ENCODE measurements at regions not wholly inside any gene's neighbourhood (a gene's known extent, or its start where the extent isn't known, plus 50 kb on each side); places are given as distances from the start of the nearest gene placed in this dataset.

- no peak overlapping the region for H3K9ac ChIP-seq (ENCODE audit: insufficient read depth, low read length, poor library complexity, severe bottlenecking)
- no peaks in the 10 kb centered on the region for H3K4me1 ChIP-seq (ENCODE audit: control insufficient read depth in 1 of 2, insufficient read depth in 2 of 2, low read length in 2 of 2)
- no peaks in the 10 kb centered on the region for H4K20me1 ChIP-seq (ENCODE audit: insufficient read depth, low read length)
- no peaks in the 10 kb centered on the region for H3K27me3 ChIP-seq (ENCODE audit: control insufficient read depth in 2 of 2, insufficient read depth in 2 of 2, low read length in 2 of 2)
- WGBS (ENCODE audit: insufficient coverage): 93% methylated on average over 7 of the region's 7 CpGs
- no peak overlapping the region for H2AFZ ChIP-seq (ENCODE audit: insufficient read depth, low read depth, low read length, poor library complexity, severe bottlenecking)
- no peaks in the 10 kb centered on the region for H3K4me1 Mint-ChIP-seq
- H3K4me3 Mint-ChIP-seq: no peak overlapping the region
- H3K9me3 Mint-ChIP-seq: peaks cover 3 to 27% (median 9%) of the 10 kb centered on the region in 7 donors
- peaks cover 38 to 40% of the 10 kb centered on the region in 2 donors for H3K9me3 ChIP-seq (replicated peaks in 1 of 2; ENCODE audit: control insufficient read depth in 1 of 2, insufficient read depth in 1 of 2, low read length in 2 of 2)
- H3K4me2 ChIP-seq (replicated peaks; ENCODE audit: extremely low read depth, low read length, poor library complexity, severe bottlenecking): no peak overlapping the region
- H3K36me3 ChIP-seq (replicated peaks in 1 of 2; ENCODE audit: control insufficient read depth in 1 of 2, insufficient read depth in 2 of 2, low read length in 2 of 2): no peaks in the 10 kb centered on the region
- no peak overlapping the region for H3K4me3 ChIP-seq (replicated peaks in 1 of 3; ENCODE audit: low read depth in 2 of 3, low read length in 3 of 3)
- no peak overlapping the region for H3K27ac Mint-ChIP-seq
- no peaks in the 10 kb centered on the region for H3K36me3 Mint-ChIP-seq
- TF ChIP-seq CTCF (IDR thresholded peaks at IDR 0.05): no peak
- no peak overlapping the region for H3K27ac ChIP-seq (ENCODE audit: low read depth in 1 of 2, low read length in 2 of 2)
- intact Hi-C loops (cut with micrococcal nuclease): no loop called here
- no peaks in the 10 kb centered on the region for H3K79me2 ChIP-seq (ENCODE audit: insufficient read depth, low read length)
- DNase-seq: no peak
- H3K27me3 Mint-ChIP-seq (ENCODE audit: low read depth in 3 of 3): peaks cover 0 to 3% (median 0%) of the 10 kb centered on the region in 3 donors
Observed at GRCh38 chr13:112320303-112320702, 55.9 kb upstream of the SPACA7 start.

- no peak overlapping the region for H3K4me2 ChIP-seq (replicated peaks; ENCODE audit: extremely low read depth, low read length, poor library complexity, severe bottlenecking)
- H3K36me3 ChIP-seq (replicated peaks in 1 of 2; ENCODE audit: control insufficient read depth in 1 of 2, insufficient read depth in 2 of 2, low read length in 2 of 2): no peaks in the 10 kb centered on the region
- H3K9ac ChIP-seq (ENCODE audit: insufficient read depth, low read length, poor library complexity, severe bottlenecking): no peak overlapping the region
- Mint-ChIP-seq H3K27me3 (ENCODE audit: low read depth in 3 of 3) (peaks cover 3 to 6% (median 3%) of the 10 kb centered on the region in 3 donors), H3K4me1 (no peaks in the 10 kb centered on the region), H3K4me3 (no peak overlapping the region), H3K36me3 (no peaks in the 10 kb centered on the region), H3K27ac (no peak overlapping the region), H3K9me3 (peaks cover 0 to 21% (median 4%) of the 10 kb centered on the region in 7 donors)
- H4K20me1 ChIP-seq (ENCODE audit: insufficient read depth, low read length): no peaks in the 10 kb centered on the region
- intact Hi-C loops (cut with micrococcal nuclease): no loop called here
- DNase-seq: no peak
- 99% methylated on average over 12 of the region's 12 CpGs for WGBS (ENCODE audit: insufficient coverage)
- H3K9me3 ChIP-seq (replicated peaks in 1 of 2; ENCODE audit: control insufficient read depth in 1 of 2, insufficient read depth in 1 of 2, low read length in 2 of 2): peaks cover 17 to 20% of the 10 kb centered on the region in 2 donors
- H3K27ac ChIP-seq (ENCODE audit: low read depth in 1 of 2, low read length in 2 of 2): no peak overlapping the region
- no peak for TF ChIP-seq CTCF (IDR thresholded peaks at IDR 0.05)
- no peaks in the 10 kb centered on the region for H3K27me3 ChIP-seq (ENCODE audit: control insufficient read depth in 2 of 2, insufficient read depth in 2 of 2, low read length in 2 of 2)
- no peak overlapping the region for H3K4me3 ChIP-seq (replicated peaks in 1 of 3; ENCODE audit: low read depth in 2 of 3, low read length in 3 of 3)
- H3K79me2 ChIP-seq (ENCODE audit: insufficient read depth, low read length): no peaks in the 10 kb centered on the region
- no peak overlapping the region for H2AFZ ChIP-seq (ENCODE audit: insufficient read depth, low read depth, low read length, poor library complexity, severe bottlenecking)
- no peaks in the 10 kb centered on the region for H3K4me1 ChIP-seq (ENCODE audit: control insufficient read depth in 1 of 2, insufficient read depth in 2 of 2, low read length in 2 of 2)
Observed at GRCh38 chr13:112322557-112322956, 53.6 kb upstream of the SPACA7 start.
